ENCODE measurements at regions not wholly inside any gene's neighbourhood (a gene's known extent, or its start where the extent isn't known, plus 50 kb on each side); places are given as distances from the start of the nearest gene placed in this dataset.

DNA sequence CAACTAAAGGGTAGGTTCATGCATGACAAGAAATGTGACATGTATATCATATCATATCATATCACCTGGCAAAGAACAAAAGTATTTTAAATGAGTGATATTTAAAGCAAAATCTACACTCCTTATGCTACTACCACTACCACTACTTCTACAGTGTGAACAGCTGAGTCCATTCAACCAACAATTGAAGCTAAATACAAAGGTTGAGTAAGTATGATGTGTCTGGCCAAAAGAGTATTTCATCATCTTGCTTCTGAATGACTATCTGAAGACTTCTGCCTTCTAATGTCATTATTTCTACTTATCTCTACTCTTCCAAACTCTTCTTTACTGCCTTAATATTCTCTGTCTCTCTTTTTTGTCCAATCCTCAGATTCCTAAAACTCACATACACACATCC lies 292.6 kb upstream of the CAND1 start:
- DNase-seq: no peak

GRCh38 chr12:66978802-66979201 lies 290.4 kb upstream of the CAND1 start:
- no peak for DNase-seq

DNA sequence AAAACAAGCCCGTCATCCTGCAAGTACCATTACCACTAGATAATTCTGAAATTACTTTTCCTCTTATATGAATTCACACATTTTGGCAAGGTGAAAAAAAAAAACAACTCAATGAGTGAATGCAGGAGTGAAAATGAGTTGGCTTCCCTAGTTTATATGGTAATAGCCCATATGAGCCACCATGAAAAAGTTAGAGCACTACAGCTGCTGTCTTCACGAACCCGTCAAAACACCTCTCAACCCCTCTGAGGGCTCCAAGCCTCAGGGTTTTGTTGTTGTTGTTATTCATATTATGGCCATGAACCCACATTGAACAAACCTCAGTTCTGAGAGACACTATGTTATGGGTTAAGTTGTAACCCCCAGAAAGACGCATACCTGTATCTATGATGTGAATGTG lies 289.9 kb upstream of the CAND1 start:
- no peak for DNase-seq

DNA sequence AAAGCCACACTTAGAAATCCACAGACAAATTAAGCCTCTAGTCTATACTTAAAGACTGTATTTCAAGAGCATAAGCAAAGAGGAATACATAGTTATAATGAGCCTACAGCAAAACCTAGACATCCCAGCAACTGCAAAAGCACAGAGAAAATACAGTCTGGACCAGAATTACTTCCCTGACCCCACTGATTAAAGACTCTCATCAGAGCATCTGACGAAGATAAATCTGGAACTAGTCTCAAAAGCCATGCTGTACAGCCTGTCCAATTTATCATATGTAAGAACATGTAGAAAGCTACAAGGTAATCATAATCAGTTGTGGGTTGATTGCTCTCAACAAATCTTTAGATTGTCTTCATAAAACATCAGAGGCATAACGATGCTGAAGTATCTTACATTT lies 285.1 kb upstream of the CAND1 start:
- DNase-seq: no peak

DNA sequence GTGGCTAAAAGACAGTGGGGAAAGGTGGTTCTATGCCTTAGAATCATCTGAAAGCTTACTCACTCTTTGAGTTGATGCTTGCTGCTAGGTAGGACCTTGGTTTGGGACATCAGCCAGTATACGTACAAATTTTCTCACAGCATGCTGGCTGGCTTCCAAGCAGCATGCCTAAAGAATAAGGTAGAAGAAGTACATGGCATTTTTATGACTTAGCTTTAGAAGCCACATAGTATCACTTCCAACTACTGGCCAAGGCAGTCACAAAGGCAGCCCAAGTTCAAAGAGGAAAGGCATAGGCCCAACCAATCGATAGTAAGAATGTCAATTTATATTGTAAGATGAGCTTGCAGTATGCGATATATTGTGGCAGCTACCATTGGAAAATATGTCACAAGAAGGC lies 284.2 kb upstream of the CAND1 start:
- DNase-seq: peak; percentile 45

GRCh38 chr12:66999141-66999540 lies 270.0 kb upstream of the CAND1 start:
- no peak for DNase-seq

- no peak for DNase-seq
Observed at GRCh38 chr12:67001251-67001650, 267.9 kb upstream of the CAND1 start.

- peak; percentile 12 for DNase-seq
Observed at GRCh38 chr12:67002720-67003119, 266.4 kb upstream of the CAND1 start.

DNA sequence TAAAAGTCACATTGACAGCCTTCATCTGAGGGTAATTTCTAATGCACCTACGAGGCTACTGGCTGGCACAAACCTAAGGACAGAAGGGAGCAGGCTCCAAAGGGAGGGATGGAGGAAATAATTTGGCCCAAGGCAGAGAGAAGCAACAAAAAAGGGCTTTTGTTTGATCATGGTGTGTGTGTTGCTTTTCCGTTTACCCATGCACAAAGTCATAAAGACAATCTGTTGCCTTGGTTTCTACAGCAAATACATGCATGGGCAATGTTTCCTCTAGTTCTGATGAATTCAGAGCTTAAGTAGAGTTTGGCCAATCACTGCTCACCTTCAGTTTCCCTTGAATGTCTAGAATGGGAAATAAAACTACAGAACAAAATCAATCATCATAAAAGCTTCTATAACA lies 262.5 kb upstream of the CAND1 start:
- DNase-seq: peak; percentile 84

GRCh38 chr12:67014642-67015041 lies 254.5 kb upstream of the CAND1 start:
- no peak for DNase-seq

- DNase-seq: no peak
Observed at GRCh38 chr12:67018105-67018504, 251.1 kb upstream of the CAND1 start.

GRCh38 chr12:67019070-67019469 lies 250.1 kb upstream of the CAND1 start:
- DNase-seq: peak; percentile 49

DNA sequence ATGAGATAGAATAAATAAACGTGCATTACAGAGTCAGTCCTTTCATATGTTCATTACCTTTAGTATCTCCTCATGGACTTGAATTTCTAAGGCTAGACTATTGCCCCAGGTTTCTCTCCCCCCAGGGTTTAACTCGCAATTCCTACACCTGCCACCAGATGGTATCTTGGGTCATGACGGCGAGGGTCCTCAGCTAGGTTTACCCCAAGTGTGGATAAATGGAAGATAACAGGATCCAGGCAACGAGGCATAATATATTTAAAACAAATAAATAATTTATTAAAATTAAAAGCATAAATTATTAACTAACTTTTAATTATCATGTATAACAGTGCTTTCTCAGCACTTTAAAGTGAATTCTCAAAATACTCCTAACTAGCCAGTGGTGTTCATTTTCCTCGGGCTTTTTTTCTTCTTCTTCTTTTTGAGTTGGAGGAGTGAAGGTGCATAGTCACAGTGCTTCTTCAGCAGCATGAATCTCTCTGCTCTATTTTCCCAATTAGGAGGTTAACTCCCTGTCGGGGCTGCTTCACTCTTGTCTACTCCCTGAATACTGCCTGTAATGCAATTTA lies 243.5 kb upstream of the CAND1 start:
- DNase-seq: peak; percentile 10

DNA sequence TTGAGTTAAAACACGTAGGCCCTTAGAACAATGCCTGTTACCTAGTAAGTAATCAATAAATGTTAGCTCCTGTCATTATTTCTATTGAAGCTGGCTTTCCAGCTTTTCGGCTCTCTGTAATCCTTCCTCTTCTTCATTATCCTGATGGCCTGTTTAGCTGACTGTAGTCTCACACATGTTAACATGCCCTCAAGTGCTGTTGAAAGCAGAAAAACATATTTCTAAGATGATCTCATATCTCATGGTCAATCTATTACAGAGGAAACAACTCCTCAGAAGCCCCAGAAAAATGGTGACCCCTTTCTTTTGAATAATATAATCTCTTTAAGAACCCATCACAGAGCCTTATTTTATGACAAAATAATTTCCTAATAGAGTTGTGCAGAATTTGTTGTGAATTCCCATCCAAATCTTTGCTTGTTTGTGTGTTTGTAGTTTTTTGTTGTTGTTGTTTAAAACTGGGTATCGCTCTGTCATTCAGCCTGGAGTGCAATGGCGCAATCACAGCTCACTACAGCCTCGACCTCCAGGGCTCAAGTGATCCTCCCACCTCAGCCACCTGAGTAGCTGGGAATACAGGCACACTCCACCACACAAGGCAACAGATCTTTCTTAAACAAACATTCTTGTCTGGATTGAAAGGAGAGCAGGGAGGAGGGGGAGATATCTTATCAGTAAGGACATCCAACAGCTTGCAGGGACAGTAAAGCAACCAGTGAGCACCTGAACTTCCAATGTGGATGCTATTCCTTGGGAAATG lies 242.5 kb upstream of the CAND1 start:
- DNase-seq: no peak

DNA sequence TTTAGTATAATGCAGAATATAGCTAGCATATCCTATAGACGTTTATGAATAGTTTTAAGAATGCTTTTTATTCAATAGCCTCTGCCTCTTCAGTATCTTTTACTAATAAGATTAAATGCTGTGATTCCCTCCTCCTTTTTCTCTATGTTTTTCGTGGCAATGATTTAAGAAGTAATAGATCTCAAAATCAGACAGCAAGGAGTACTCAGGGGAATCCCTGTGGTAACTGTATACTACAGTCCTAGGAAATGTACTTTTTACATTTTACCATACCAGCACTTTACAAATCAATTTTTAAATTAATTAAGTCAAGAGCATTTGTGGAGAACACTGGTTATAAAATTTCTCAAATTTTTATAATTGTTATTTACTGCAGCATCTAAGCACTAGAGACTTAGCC lies 240.6 kb upstream of the CAND1 start:
- DNase-seq: no peak

DNA sequence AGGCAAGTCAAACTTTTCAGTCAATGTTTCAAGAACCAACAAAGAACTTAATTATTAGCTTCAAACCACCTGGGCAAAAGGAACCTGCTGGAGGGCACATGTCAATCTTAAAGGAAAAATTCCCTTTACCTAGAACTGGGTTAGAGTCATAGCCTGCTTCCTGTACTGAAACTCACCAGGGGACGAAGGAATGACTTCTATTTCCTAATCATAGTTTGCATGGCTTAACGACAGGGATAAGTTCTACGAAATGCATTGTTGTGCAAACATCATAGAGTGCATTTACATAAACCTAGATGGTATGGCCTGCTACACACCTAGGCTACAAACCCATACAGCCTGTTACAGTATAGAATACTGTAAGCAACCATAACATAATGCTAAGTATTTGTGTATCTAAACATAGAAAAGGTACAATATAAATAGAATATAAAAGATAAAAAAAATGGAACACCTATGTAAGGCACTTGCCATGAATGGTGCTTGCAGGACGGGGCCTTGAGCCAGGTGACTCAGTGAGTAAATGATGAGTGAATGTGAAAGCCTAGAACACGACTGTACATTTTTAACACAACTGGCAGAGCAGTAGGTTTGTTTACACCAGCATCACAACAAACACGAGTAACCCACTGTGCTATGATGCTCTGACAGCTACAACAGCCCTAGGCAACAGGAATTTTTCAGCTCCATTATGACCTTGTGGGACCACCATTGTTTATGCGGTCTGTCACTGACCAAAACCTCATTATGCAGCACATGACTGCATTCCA lies 234.9 kb upstream of the CAND1 start:
- peak; percentile 78 for DNase-seq

DNA sequence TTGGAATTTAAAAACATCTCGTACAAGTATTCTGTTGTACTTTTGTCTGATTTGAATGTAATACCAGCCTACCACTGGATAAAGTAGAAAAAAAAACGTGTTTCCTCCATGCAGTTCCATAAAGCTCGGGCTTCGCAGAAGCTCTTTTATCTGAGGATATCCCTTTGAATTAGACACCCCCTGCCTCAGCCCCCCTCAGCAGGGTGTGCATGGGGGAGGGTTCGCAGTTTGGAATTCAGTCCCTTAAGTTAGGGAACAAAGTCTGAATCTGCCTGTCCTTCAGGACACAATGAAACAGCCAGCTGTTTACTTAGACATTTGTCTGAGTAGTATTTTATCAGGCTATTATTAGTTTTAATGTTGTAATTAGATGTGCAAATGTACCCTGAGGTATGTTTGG lies 234.0 kb upstream of the CAND1 start:
- no peak for DNase-seq

DNA sequence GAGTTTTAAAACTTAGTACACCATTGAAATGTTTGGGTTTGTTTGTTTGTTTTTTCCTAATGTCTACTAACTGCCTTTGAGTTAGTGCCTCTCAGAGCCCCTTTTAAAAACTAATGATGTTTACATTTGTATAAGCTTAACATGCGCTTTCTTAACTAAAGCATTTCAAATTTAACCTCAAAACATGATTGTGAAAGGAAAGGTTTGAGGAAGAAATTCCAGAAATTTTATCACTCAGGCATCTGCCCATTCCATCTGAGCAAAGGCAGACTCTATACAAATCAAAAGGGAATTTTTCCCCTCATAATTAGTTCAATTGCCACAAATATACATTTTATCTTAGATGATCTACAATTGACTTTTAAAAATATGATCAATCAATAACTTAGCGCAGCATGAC lies 230.7 kb upstream of the CAND1 start:
- DNase-seq: no peak

DNA sequence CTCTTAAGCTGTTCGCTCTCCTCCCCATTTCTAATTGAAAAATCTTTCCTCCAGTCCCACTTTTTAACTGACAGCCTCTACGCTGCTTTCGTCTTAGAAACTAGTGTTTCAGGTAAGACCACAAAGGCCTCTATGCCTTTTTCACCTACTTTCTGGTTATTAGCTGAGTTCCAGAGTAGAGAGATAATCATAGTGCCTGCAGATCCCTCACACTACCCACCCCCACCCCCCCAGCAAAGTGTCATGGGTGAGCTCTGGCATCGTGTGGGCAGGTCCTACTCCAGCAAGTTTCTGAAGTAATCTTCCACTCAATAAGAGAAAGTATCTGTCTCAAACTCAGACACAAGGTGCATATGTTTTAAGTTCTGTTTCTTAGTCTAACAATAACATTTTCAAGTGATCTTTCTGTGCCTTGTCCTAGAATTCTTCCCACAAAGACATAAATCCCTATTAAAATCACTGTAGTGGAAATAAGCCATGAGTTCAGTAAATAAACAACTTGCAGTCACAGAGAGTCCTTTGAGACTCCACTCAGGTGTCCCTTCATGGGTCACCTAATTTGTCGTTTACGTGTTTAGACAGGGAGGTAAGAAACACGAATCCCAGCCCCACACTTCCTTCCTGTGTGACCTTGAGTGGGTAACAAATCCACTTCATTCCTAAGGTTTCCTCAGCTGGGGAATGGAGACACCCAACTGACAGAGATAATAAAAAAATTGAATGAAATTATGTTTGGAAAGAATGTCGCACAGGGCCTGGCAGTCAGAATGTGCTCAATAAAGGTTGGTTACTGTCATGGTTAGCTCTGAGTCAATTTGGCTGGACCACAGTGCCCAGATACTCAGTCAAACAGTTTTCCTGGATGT lies 228.9 kb upstream of the CAND1 start:
- DNase-seq: no peak

GRCh38 chr12:67040861-67041137 lies 228.4 kb upstream of the CAND1 start:
- DNase-seq: no peak

DNA sequence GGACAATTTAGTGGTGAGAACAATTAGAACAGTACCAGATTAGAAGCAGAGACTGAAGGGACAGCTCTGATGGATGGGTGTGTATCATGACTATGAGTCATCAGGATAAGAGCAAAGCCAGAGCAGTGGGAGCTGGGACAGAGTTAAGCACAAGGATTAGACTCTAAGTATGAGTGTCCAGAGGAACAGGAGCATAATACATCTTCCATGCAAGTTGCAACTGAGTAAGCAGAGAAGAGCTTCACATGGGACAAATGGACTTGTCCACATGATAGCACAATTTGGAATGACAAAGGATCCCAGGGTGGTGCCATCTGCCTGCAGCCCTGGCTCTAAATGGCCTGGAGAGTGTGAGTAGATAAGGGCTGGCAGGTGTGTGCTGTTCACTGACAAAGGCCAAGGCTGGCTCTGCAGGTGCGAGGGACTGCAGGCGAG lies 226.4 kb upstream of the CAND1 start:
- peak; percentile 96 for DNase-seq

- DNase-seq: no peak
Observed at GRCh38 chr12:67043771-67044170, 225.4 kb upstream of the CAND1 start.

DNA sequence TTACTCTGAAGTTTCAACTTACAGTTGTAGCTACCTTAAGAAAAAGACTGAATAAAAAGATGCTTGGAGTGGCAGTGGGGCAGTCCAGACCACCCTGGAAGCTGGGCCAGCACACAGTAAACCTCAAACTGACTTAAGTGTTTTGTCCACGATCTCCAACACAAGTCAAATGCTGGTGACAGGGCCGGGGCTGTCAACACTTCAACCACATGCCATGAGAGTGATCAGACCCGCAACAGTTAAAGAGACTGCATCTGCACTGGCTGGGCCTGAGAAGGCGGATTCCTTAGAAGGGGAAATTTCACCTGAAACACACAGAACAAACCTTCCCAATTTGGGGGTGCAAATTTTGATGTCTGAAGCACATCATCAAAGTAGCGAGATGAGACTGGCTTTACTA lies 223.5 kb upstream of the CAND1 start:
- no peak for DNase-seq
